ENCODE measurements at regions not wholly inside any gene's neighbourhood (a gene's known extent, or its start where the extent isn't known, plus 50 kb on each side); places are given as distances from the start of the nearest gene placed in this dataset.

- Histone ChIP-seq H3K9me3 (replicated peaks; ENCODE audit: control insufficient read depth, insufficient read depth, low read depth, low read length) (no peaks in the 10 kb centered on the region), H4K20me1 (replicated peaks; ENCODE audit: control insufficient read depth, insufficient read depth, low read length) (no peaks in the 10 kb centered on the region), H3K4me3 (no peak overlapping the region), H3K36me3 (ENCODE audit: control insufficient read depth, insufficient read depth, low read length) (no peaks in the 10 kb centered on the region), H3K79me2 (ENCODE audit: control insufficient read depth, insufficient read depth, low read length) (no peaks in the 10 kb centered on the region), H3K27me3 (ENCODE audit: control insufficient read depth in 2 of 2, insufficient read depth in 2 of 2, low read length in 2 of 2) (no peaks in the 10 kb centered on the region), H3K27ac (ENCODE audit: extremely low read depth, low read depth, low read length) (no peak overlapping the region), H3K4me2 (ENCODE audit: insufficient read depth, low read length) (no peak overlapping the region), H3K9ac (ENCODE audit: insufficient read depth in 1 of 2, low read depth in 2 of 2, low read length in 2 of 2) (no peak overlapping the region), H2AFZ (ENCODE audit: low read depth, low read length) (no peak overlapping the region), H3K4me1 (replicated peaks in 1 of 2; ENCODE audit: control insufficient read depth in 2 of 2, insufficient read depth in 2 of 2, low read length in 2 of 2) (no peaks in the 10 kb centered on the region), H3K9me1 (ENCODE audit: control insufficient read depth, insufficient read depth, low read length) (no peaks in the 10 kb centered on the region)
- no peak for FAIRE-seq
- in situ Hi-C loops (cut with MboI) (no loop called here), intact Hi-C loops (cut with micrococcal nuclease) (no loop called here)
- POLR2A ChIA-PET: no interaction called here
- TF ChIP-seq SREBF1 (IDR thresholded peaks at IDR 0.05; ENCODE audit: borderline replicate concordance, low read depth, low read length): no peak
- TF ChIP-seq ZNF133 (CRISPR knock-in tag; IDR thresholded peaks at IDR 0.05): no peak
- no peak for TF ChIP-seq SIN3B (IDR thresholded peaks at IDR 0.05; ENCODE audit: low read depth)
- TF ChIP-seq OTX1 (CRISPR knock-in tag; IDR thresholded peaks at IDR 0.05): no peak
- TF ChIP-seq CCNT2 (IDR thresholded peaks at IDR 0.05; ENCODE audit: borderline replicate concordance, extremely low read depth, insufficient read length, low read depth, low read length): no peak
- no peak for TF ChIP-seq BRD9 (IDR thresholded peaks at IDR 0.05; ENCODE audit: low read depth, partially characterized antibody)
- TF ChIP-seq, protein P1, sequence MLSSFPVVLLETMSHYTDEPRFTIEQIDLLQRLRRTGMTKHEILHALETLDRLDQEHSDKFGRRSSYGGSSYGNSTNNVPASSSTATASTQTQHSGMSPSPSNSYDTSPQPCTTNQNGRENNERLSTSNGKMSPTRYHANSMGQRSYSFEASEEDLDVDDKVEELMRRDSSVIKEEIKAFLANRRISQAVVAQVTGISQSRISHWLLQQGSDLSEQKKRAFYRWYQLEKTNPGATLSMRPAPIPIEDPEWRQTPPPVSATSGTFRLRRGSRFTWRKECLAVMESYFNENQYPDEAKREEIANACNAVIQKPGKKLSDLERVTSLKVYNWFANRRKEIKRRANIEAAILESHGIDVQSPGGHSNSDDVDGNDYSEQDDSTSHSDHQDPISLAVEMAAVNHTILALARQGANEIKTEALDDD (IDR thresholded peaks at IDR 0.05): no peak
- no peak for TF ChIP-seq ZNF445 (CRISPR knock-in tag; IDR thresholded peaks at IDR 0.05; ENCODE audit: low read depth)
- TF ChIP-seq HDAC8 (tag; IDR thresholded peaks at IDR 0.05): no peak
- no peak for TF ChIP-seq SRF (CRISPR knock-in tag; IDR thresholded peaks at IDR 0.05)
- TF ChIP-seq, protein P2, sequence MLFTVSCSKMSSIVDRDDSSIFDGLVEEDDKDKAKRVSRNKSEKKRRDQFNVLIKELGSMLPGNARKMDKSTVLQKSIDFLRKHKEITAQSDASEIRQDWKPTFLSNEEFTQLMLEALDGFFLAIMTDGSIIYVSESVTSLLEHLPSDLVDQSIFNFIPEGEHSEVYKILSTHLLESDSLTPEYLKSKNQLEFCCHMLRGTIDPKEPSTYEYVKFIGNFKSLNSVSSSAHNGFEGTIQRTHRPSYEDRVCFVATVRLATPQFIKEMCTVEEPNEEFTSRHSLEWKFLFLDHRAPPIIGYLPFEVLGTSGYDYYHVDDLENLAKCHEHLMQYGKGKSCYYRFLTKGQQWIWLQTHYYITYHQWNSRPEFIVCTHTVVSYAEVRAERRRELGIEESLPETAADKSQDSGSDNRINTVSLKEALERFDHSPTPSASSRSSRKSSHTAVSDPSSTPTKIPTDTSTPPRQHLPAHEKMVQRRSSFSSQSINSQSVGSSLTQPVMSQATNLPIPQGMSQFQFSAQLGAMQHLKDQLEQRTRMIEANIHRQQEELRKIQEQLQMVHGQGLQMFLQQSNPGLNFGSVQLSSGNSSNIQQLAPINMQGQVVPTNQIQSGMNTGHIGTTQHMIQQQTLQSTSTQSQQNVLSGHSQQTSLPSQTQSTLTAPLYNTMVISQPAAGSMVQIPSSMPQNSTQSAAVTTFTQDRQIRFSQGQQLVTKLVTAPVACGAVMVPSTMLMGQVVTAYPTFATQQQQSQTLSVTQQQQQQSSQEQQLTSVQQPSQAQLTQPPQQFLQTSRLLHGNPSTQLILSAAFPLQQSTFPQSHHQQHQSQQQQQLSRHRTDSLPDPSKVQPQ (CRISPR knock-in tag; IDR thresholded peaks at IDR 0.05; ENCODE audit: borderline replicate concordance): no peak
- TF ChIP-seq CC2D1A (IDR thresholded peaks at IDR 0.05): no peak
- TF ChIP-seq FOXA1 (IDR thresholded peaks at IDR 0.05; ENCODE audit: borderline replicate concordance): no peak
- TF ChIP-seq IRF9 (tag; IDR thresholded peaks at IDR 0.05): no peak
- TF ChIP-seq CBX3 (IDR thresholded peaks at IDR 0.05; ENCODE audit: borderline replicate concordance in 1 of 2, low read length in 2 of 2): no peak
- no peak for TF ChIP-seq ZNF134 (CRISPR knock-in tag; conservative IDR thresholded peaks at IDR 0.05)
- TF ChIP-seq GTF2F1 (IDR thresholded peaks at IDR 0.05; ENCODE audit: low read depth, low read length): no peak
- no peak for TF ChIP-seq L3MBTL2 (IDR thresholded peaks at IDR 0.05)
- no peak for TF ChIP-seq NCOR1 (IDR thresholded peaks at IDR 0.05)
- TF ChIP-seq SNRNP70 (optimal IDR thresholded peaks at IDR 0.05; ENCODE audit: low read depth, low read length): no peak
- BruUV-seq (replicated peaks): no TSS peak
- CTCF ChIA-PET (ENCODE audit: low intra/inter-chr PET ratio): no interaction called here
- no peak for ATAC-seq
- no peak for DNase-seq (ENCODE audit: extremely low read depth in 1 of 4, low spot score in 3 of 4)
These were observed 380.1 kb upstream of the PRR16 start for GRCh38 chr5:120083851-120084542.

All from K562 (cell line).